IPS-NIHi7 (cell line): ENCODE measurements at regions not wholly inside any gene's neighbourhood (a gene's known extent, or its start where the extent isn't known, plus 50 kb on each side); places are given as distances from the start of the nearest gene placed in this dataset.

Experiments
- DNase-seq: peaks from one replicate; pipeline ENCODE4 v3.0.0; 2012; ENCODE audit warnings: mixed read lengths; ENCODE audit errors: extremely low spot score

- peak; percentile 13 for DNase-seq
Measured at GRCh38 chr13:31896427-31896826, 135.1 kb upstream of the FRY start.

GRCh38 chr13:31898378-31899071 is 133.0 kb upstream of the FRY start:
- peak; percentile 17 for DNase-seq

- no peak for DNase-seq
Measured at GRCh38 chr13:31901985-31902384, 129.6 kb upstream of the FRY start.

DNA sequence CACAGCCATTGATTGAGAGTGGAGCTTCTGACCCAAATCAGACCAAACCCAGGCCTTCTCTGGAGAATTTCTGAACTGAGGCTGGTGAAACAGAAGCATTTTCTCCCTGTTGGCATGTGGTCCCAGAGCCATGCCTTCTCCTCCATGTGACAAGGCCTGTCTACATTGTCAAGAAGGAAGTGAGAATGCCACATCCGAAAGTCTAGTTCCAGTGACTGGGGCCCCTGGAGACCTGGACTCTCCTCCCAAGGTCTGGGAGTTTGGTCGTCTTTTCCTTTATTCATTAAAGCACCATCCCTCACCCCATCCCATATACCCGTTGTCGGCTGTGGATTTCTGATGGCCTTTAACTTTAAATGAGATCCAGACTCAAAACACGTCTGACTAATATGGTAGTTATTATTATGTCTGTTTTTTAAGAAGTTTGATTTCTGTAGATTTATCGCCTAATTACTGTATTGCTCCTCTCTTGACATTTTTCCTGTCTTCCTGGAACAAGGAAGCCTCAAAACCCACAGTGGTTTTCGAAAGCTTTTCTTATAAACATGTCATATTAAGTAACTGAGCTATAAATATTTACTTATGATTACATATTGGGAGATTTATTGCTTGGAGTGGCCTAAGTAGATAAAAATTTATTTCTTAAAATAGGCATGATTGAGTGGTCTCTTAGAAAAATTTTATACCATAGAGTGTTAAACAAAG is 128.3 kb upstream of the FRY start:
- no peak for DNase-seq

GRCh38 chr13:31904941-31905824 is 126.4 kb upstream of the FRY start:
- no peak for DNase-seq

DNA sequence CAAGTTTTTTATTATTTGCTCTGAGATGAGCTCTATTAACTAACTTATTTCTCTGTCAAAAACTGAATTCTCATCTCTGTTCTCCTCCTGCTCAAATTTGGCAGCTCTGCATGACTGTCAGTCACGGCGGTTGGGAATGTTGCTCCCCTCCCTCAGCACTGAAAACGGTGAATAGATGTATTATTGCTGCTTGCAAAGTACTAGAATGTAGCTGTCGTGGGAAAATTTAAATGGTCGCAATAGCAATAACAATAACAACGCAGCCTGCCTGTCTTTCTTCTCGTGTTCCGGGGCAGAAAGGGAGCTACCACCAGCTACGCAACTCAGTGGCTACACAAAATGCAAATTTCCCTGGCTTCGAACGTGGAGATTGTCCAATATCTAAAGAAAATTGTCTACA is 125.6 kb upstream of the FRY start:
- no peak for DNase-seq

- DNase-seq: no peak
Measured at GRCh38 chr13:31908696-31909411, 122.7 kb upstream of the FRY start.

GRCh38 chr13:31909864-31910551 is 121.6 kb upstream of the FRY start:
- DNase-seq: peak; percentile 50

GRCh38 chr13:31910633-31911032 is 120.9 kb upstream of the FRY start:
- no peak for DNase-seq

GRCh38 chr13:31912647-31913401 is 118.8 kb upstream of the FRY start:
- no peak for DNase-seq

- DNase-seq: no peak
Measured at GRCh38 chr13:31913459-31913858, 118.1 kb upstream of the FRY start.

DNA sequence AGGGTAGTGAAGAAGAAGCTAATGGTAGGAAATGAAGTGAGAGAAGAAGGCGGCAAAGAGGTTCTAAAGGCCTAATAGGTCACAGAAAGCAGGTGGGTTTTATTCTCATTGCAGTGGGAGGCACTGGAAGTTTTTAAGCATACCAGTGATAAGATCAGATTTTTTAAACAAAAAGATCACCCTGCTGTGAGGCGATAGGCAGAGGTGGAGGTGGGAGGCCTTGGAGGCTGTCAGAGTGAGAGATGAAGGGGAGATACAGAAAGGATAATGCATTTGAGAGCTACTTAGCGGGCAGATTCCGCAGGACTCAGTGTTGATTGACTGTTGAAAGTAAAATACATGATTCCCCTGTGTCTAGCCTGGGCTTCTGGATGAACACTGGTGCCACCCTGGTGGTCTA is 116.7 kb upstream of the FRY start:
- no peak for DNase-seq

DNA sequence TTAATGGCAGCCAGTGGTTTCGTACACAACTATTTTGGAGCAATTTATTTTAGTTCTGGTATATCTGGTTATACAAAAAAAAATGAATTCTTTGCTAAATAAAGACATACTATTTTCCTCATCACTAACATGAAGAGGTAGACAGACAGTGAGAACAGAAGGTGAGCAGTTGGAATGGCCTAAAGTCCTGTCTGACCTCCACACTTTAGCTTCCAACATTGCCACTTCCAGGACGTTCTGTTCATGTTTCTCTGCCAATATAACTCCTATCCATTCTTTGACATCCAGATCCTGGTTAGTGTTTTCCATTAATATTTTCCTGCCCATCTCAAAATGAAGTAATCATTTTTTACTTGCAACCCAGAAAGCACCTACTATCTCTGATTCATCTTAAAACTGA is 112.9 kb upstream of the FRY start:
- no peak for DNase-seq

GRCh38 chr13:31919241-31919640 is 112.3 kb upstream of the FRY start:
- DNase-seq: no peak

GRCh38 chr13:31919971-31920726 is 111.4 kb upstream of the FRY start:
- no peak for DNase-seq

DNA sequence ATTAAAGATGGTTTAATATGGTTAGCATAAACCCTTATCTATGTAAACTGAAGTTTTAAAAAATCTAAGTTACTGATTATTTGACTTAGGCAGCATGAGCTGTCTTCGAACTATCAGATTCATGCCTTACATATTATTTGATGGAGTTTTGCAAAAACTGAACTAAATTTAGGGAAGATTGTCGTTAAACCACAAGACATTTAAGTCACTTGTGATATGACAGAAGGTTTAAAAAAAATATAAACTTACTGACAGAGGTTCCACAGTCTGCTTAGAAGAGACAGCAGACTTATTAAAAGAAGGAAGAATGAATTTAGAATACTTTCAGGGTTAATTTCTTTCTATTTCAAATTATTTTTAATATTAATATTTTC is 110.9 kb upstream of the FRY start:
- no peak for DNase-seq

- no peak for DNase-seq
Measured at GRCh38 chr13:31922724-31923123, 108.8 kb upstream of the FRY start.

DNA sequence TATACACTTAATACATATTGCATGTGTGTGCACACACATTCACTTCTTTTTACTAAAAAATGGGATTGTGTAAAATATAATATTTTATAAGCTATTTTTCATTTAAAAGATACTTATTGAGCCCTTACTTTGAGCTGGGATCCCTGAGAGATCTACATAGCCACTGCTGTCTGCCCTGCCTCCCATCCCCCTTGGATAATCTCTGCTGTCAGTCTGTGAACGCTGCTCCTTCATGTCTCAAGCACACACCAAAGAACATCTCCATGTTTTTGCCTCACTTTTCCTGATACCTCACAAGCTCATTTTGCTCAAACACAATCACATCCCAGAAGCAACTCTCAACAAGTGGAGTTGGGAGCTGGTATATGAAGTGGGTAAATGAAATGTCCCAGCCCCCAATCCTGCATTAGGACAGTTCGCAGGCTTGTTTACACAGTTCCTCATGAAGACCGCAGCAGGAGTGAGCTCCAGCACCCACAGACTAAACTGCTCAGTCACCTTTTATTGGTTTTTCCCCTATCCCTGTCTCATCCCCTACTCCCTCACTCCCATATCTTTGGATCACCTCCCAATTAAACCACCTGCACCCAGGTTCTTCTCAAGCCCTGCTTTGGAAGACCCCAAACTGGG is 108.3 kb upstream of the FRY start:
- DNase-seq: no peak

DNA sequence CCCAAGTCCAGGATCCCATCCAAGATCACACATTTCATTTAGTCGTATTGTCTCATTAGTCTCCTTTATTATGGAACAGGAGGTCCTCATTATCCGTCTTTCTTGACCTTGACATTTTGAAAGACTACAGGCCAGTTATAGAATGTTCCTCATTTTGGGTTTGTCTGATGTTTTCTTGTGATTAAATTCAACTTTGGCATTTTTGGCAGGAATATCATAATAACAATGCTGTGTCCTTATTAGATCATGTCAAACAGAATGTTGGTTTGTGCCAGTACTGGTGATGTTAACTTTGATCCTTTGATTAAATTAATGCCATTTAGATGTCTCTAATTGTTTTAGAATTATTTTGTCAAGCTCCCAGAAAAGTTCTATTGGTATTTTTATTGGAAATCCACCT is 106.5 kb upstream of the FRY start:
- DNase-seq: no peak
